WTC11 (cell line): ENCODE measurements at regions not wholly inside any gene's neighbourhood (a gene's known extent, or its start where the extent isn't known, plus 50 kb on each side); places are given as distances from the start of the nearest gene placed in this dataset.

Experiments used
- ATAC-seq: fragments of 200-7000 bp; cut with Tn5 transposase; 2 replicates; pipeline ENCODE4 v1.10.0; 2021; ENCODE audit warnings: mild to moderate bottlenecking, moderate library complexity
- CTCF ChIA-PET: fragments of 300-600 bp; sonication (Branson Sonifier 250); formaldehyde crosslinking; loops from one replicate; lab custom pipeline; 2021; ENCODE audit warnings: antibody characterized with exemption; lab: Charles Lee
- POLR2A ChIA-PET: fragments of 350-600 bp; sonication (Branson Sonifier 250); formaldehyde crosslinking; loops from one replicate; lab custom pipeline; 2021; ENCODE audit warnings: antibody characterized with exemption; lab: Charles Lee
- DNase-seq: peaks from one replicate; pipeline ENCODE4 v3.0.0; 2021; ENCODE audit warnings: low spot score
- H3K27ac Mint-ChIP-seq: 2 replicates; pipeline ENCODE4 v1.8.0; 2021; ENCODE audit warnings: mixed read lengths
- H3K27me3 Mint-ChIP-seq: 2 replicates; pipeline ENCODE4 v1.8.0; 2021; ENCODE audit warnings: low read depth, mild to moderate bottlenecking, moderate library complexity, mixed read lengths
- H3K36me3 Mint-ChIP-seq: 2 replicates; pipeline ENCODE4 v1.8.0; 2021; ENCODE audit warnings: mixed read lengths
- H3K4me1 Mint-ChIP-seq: 2 replicates; pipeline ENCODE4 v1.8.0; 2022; ENCODE audit warnings: mixed read lengths
- H3K4me3 Mint-ChIP-seq: 2 replicates; pipeline ENCODE4 v1.8.0; 2021; ENCODE audit warnings: mild to moderate bottlenecking, moderate library complexity, mixed read lengths
- H3K9me3 Mint-ChIP-seq: 2 replicates; pipeline ENCODE4 v1.8.0; 2021; ENCODE audit warnings: mixed read lengths
- AR ChIP-seq: fragments of 250-450 bp; sonication (Bioruptor Pico); IDR thresholded peaks from 2 replicates; pipeline ENCODE4 v1.9.0; 2021; ENCODE audit warnings: mild to moderate bottlenecking
- FOXP4 ChIP-seq: sonication (generic); formaldehyde crosslinking; IDR thresholded peaks from 2 replicates; pipeline ENCODE4 v1.8.0; 2022; ENCODE audit warnings: mild to moderate bottlenecking, missing genetic modification reagents
- HMGA2 ChIP-seq: fragments of 250-450 bp; sonication (Bioruptor Pico); IDR thresholded peaks from 2 replicates; pipeline ENCODE4 v1.4.0; 2021; ENCODE audit warnings: mild to moderate bottlenecking, moderate library complexity
- MYBL2 ChIP-seq: sonication (generic); formaldehyde crosslinking; IDR thresholded peaks from 2 replicates; pipeline ENCODE4 v1.8.1; 2023; ENCODE audit warnings: mild to moderate bottlenecking, moderate library complexity, missing genetic modification reagents
- NFYB ChIP-seq: sonication (generic); formaldehyde crosslinking; conservative IDR thresholded peaks from 2 replicates; pipeline ENCODE4 v1.8.0; 2022; ENCODE audit warnings: low read depth, missing genetic modification reagents
- NR2C2 ChIP-seq: sonication (generic); formaldehyde crosslinking; IDR thresholded peaks from 2 replicates; pipeline ENCODE4 v1.8.0; 2022; ENCODE audit warnings: mild to moderate bottlenecking, missing genetic modification reagents
- OVOL2 ChIP-seq: fragments of 250-450 bp; sonication (Bioruptor Pico); IDR thresholded peaks from 2 replicates; pipeline ENCODE4 v1.9.0; 2021; ENCODE audit warnings: mild to moderate bottlenecking, borderline replicate concordance
- PRDM15 ChIP-seq: sonication (generic); formaldehyde crosslinking; IDR thresholded peaks from 2 replicates; pipeline ENCODE4 v1.8.0; 2022; ENCODE audit warnings: missing genetic modification reagents
- RELA ChIP-seq: sonication (generic); formaldehyde crosslinking; IDR thresholded peaks from 2 replicates; pipeline ENCODE4 v1.8.1; 2022; ENCODE audit warnings: missing genetic modification reagents, mild to moderate bottlenecking, borderline replicate concordance
- SP1 ChIP-seq: sonication (generic); formaldehyde crosslinking; conservative IDR thresholded peaks from 2 replicates; pipeline ENCODE4 v1.8.1; 2022; ENCODE audit warnings: missing genetic modification reagents
- TP53 ChIP-seq: sonication (generic); formaldehyde crosslinking; IDR thresholded peaks from 2 replicates; pipeline ENCODE4 v1.8.1; 2023; ENCODE audit warnings: mild to moderate bottlenecking, missing genetic modification reagents
- ZNF232 ChIP-seq: sonication (generic); formaldehyde crosslinking; IDR thresholded peaks from 2 replicates; pipeline ENCODE4 v1.8.0; 2022; ENCODE audit warnings: mild to moderate bottlenecking, missing genetic modification reagents
- ZNF263 ChIP-seq: sonication (generic); formaldehyde crosslinking; IDR thresholded peaks from 2 replicates; pipeline ENCODE4 v1.8.1; 2022; ENCODE audit warnings: low read depth, mild to moderate bottlenecking, moderate library complexity, missing genetic modification reagents
- ZNF281 ChIP-seq: sonication (generic); formaldehyde crosslinking; IDR thresholded peaks from 2 replicates; pipeline ENCODE4 v1.8.0; 2023; ENCODE audit warnings: mild to moderate bottlenecking, missing genetic modification reagents
- ZNF416 ChIP-seq: fragments of 250-450 bp; sonication (Bioruptor Pico); IDR thresholded peaks from 2 replicates; pipeline ENCODE4 v1.9.0; 2021; ENCODE audit warnings: mild to moderate bottlenecking, inconsistent platforms
- ZNF423 ChIP-seq: fragments of 250-450 bp; sonication (Bioruptor Pico); IDR thresholded peaks from 2 replicates; pipeline ENCODE4 v2.1.2; 2022; ENCODE audit warnings: mild to moderate bottlenecking, moderate library complexity
- ZNF532 ChIP-seq: fragments of 250-450 bp; sonication (Bioruptor Pico); IDR thresholded peaks from 2 replicates; pipeline ENCODE4 v1.9.0; 2021; ENCODE audit warnings: mild to moderate bottlenecking, borderline replicate concordance

GRCh38 chr7:68248973-68249372, 1252.3 kb downstream of the TYW1 start (continued):
- TF ChIP-seq NFYB (CRISPR knock-in tag), result no peak
- no peak for TF ChIP-seq FOXP4 (CRISPR knock-in tag)
- TF ChIP-seq OVOL2, result no peak

- H3K9me3 Mint-ChIP-seq, result peaks cover 36% of the 10 kb centered on the region
Measured at GRCh38 chr7:68249611-68250010, 1253.0 kb downstream of the TYW1 start.

GRCh38 chr7:68250143-68250542, 1253.5 kb downstream of the TYW1 start:
- ChIA-PET POLR2A (interaction anchor here (1.0 kb wide), 1 partner anchor 73 kb away, joined by 3 read pairs; no protein-coding TSS in a partner anchor), CTCF (interaction anchor here (1.0 to 1.6 kb wide), 2 partner anchors 9 to 27 kb away, joined by 3 to 6 read pairs; no protein-coding TSS in a partner anchor)
- DNase-seq (no peak), ATAC-seq (peak; percentile 5; the same call in 1 of the 2 replicates)
- Mint-ChIP-seq H3K36me3 (peaks cover 29% of the 10 kb centered on the region), H3K4me1 (peaks cover 22% of the 10 kb centered on the region), H3K4me3 (no peak overlapping the region), H3K27me3 (peaks cover 24% of the 10 kb centered on the region), H3K9me3 (peaks cover 32% of the 10 kb centered on the region), H3K27ac (no peak overlapping the region)
- TF ChIP-seq AR (CRISPR knock-in tag) (no peak), NR2C2 (CRISPR knock-in tag) (no peak), ZNF281 (no peak), TP53 (no peak), RELA (CRISPR knock-in tag) (no peak), ZNF263 (no peak), ZNF532 (CRISPR knock-in tag) (no peak), ZNF423 (CRISPR knock-in tag) (no peak), ZNF416 (no peak), PRDM15 (CRISPR knock-in tag) (no peak), HMGA2 (no peak)

More at GRCh38 chr7:68249611-68250010, 1253.0 kb downstream of the TYW1 start:
- TF ChIP-seq ZNF232 (CRISPR knock-in tag), result no peak
- TF ChIP-seq MYBL2 (CRISPR knock-in tag), result no peak
- TF ChIP-seq SP1 (CRISPR knock-in tag), result no peak
- TF ChIP-seq, all 79 proteins: peak for 0
- DNase-seq (no peak), ATAC-seq (no peak)
- Mint-ChIP-seq H3K27me3 (peaks cover 20% of the 10 kb centered on the region), H3K4me3 (no peak overlapping the region), H3K36me3 (peaks cover 32% of the 10 kb centered on the region), H3K27ac (no peak overlapping the region), H3K4me1 (peaks cover 27% of the 10 kb centered on the region)
- ChIA-PET CTCF (interaction anchor here (1.6 kb wide), 1 partner anchor 9 kb away, joined by 6 read pairs; no protein-coding TSS in a partner anchor), POLR2A (no interaction called here)
